Germinal center (tissue), 1 donor: ENCODE measurements at regions not wholly inside any gene's neighbourhood (a gene's known extent, or its start where the extent isn't known, plus 50 kb on each side); places are given as distances from the start of the nearest gene placed in this dataset.

Experiments used
- DNase-seq: peaks from one replicate; pipeline ENCODE4 v3.0.0; 2012; ENCODE audit warnings: mixed read lengths, low spot score

DNA sequence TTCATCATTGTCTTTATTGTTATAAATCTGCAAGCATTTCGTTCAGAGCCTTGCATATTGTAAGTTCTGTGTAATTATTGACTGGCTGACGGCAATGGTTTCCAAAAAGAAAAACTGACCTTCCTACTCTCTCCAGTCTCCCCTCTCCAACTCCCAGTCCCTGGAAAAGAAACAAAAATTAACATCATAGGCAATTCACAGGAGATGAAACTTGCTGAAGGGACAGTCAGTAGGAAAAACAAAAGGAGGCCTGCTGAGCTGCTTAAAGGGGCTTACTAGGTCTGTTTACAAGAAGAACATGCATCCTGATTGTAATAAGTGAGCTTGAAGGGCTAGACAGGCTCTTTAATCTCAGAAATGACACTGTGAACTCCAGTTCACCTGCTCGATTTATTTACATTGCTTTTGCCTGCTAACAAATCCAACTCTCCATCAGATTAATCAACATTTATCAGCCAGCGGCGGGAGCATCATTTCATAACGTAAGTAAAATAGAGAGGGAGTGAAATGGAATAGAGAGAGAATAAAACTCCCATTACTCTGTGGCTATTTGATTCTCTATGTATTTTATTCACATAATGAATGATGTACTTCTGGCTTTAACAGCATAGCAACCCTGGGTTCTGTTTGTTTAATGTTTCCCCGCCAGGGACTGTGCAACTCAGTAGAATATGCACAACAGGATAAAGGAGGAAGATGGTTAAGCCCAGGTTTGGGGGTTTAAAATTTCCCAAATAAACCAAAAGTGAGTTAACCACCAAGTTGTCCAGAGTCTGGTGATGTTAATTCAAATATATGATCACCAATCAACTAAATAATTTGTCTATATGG is 256.7 kb upstream of the SETBP1 start:
- DNase-seq, result no peak

DNA sequence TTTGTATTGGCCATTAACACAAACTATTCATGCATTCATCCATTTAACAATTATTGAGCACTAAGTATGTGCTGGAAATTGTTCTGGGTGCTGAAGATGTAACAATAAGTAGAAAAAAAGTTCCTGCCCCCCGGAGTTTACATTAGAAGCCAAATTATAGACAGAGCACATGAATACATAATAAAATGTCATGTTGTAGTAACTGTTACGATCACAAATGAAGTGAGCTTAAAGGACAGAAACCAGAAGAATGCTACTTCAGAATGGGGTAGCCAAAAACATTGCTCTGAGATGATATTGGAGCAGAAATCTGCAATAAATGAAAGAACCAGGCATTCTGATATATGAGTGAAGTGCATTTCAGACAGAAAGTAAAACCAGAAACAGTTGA is 256.0 kb upstream of the SETBP1 start:
- no peak for DNase-seq

DNA sequence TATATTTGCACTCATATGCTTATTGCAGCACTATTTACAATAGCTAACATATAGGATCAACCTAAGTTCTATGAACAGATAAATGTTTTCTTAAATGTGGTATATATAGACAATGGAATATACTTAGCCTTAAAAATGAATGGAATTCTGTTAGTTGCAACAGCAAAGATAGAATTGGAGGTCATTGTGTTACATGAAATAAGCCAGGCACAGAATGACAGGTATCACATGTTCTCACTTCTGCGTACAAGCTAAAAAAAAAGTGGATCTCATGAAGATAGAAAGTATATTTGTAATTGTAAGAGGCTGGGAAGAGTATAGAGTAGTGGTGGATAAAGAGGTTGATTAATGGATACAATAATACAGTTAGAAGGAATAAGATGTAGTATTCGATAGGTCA is 255.5 kb upstream of the SETBP1 start:
- DNase-seq, result no peak

DNA sequence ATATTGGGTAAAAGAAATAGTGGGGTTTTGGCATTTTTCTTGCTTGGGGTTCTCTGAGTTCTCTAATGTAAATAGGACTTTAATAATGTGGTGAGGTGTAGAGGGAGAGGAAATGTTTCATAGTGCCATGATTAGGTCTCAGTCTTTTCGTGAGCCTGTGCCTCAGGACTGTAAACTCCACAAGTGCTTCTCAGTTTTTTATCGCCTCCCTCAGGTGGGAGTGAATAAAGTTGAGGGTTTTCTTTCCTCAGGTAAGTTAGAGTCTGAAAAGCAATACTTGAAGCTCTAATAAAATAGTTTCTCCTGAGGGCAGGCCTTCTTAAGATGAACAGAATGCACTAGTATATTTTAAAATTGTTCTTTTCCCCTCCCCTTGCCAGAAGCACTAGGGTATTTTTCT is 243.1 kb upstream of the SETBP1 start:
- DNase-seq, result no peak

DNA sequence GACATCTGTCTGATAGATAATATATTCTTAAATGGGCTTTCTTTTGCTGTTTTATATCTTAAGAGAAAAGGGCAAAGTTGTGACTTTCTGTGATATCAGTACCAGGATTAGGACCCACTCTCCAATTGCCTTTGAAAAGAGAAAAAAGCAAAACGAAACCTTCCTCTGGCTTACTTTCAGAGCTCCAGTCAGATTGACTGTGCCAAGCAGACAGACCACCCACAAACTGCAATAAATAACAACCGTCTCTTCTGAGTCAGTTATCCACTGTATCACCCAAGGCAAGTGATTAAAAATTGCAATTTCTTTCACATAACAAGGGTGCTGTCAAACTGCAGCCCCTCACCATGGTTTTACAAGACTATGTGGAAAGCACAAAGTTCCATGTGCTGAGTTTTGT is 230.5 kb upstream of the SETBP1 start:
- DNase-seq, result no peak

DNA sequence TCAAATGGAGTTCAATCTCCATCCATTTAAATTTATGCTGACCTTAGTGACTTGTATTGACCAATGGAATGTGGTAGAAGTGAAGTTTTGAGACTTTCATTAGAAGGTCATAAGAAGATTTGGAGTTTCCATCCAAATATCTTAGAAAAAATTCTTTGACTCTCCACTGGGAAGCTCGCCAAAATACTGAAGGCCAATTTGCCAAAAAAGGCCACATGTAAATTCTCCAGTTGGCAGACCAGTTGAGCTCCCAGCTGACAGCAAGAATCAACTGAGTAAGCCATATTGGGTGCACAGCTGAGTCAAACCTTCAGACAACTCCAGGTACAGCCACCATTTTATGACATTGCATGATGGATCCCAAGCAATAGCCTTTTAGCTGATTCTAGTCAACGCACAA is 228.3 kb upstream of the SETBP1 start:
- no peak for DNase-seq

DNA sequence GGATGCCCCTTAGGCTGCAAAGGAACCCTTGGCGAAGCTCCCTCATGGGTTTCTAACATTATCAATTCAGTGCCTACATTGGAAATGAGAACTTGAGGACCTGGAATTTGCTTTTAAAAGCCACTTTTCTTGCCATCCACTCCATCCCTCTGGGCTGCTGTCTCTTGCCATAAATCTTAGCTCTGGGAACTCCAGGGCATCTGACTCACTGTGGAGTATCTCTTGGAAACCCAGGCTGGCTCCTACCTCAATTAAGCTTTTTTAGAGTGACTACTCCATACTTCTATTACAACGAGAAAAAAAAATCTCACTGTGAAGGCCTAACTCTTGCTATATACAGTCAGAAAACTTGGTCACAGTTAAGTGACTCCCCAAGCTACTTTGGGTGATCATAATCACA is 227.2 kb upstream of the SETBP1 start:
- DNase-seq, result no peak

DNA sequence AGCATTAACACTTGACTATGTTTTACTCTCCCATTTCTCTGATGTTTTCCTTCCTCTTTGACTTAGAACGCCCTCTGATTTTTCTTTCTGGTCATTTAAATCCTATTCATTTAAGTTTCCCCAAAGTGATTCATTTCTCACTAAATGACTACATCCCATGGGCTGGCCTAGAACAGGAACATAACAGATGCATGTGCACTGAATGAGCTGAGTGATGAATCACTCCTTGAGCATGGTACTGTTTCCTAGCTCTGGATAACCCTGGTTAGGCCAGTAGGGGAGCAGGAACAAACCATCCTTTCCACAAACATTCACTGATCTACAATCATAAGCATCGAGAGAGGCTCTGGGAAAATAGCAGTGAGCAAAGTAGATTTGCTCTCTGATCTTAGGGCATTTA is 221.9 kb upstream of the SETBP1 start:
- no peak for DNase-seq

DNA sequence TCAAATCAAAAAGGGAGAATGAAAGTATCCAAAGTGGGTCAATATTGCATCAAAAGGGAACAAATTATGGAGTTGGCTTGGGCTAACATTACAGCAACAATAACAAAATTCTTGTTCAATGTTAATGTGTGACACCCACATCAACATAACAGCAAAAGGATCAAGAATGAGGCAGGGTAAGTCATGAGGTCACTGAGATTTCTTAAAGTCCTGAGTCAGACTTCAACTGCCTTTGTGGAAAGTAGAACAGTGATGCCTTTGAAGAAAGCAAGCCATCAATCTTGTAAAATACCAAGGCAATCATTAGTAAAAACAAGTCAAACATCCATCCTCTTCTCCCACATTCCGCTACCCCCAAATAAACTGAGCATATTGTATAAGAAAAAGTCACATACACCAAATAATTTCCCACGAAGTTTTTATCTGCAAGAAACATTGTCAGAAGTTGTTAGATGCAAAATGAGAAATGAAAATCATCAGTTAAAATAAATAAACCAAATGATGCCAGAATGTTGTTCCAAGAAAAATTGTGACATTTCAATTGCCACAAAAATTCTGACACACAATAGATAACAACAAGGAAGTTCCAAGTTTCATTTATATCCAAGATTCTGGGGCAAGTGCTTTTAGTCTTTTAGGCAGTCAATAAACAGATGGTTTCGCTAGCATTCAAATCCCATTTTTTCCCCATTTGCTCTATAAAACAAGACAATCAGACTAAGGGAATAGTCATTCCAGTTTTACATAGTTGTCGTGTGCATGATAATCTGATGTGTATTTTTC is 216.1 kb upstream of the SETBP1 start:
- DNase-seq, result no peak

DNA sequence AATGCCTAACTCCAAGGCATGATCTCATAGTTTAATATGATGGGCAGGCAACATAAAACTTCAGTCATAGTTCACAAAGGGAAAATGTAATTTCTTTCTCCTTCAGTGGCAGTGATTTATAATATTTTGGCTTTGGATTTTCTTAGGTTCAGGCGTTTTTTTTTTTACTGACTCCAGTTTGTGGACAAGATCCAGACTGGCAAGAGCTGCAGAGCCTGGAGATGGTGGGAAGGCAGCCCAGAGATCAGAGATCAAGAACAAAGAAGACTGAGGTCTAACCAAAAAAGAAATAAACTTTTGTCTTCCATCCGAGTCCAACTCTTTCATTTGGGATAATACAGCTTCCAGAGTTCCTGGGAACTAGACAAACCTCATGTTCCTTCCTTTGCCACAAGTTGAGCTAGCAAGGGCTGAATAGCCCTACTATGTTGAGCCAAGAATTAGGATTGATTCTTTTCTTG is 215.3 kb upstream of the SETBP1 start:
- DNase-seq, result no peak

DNA sequence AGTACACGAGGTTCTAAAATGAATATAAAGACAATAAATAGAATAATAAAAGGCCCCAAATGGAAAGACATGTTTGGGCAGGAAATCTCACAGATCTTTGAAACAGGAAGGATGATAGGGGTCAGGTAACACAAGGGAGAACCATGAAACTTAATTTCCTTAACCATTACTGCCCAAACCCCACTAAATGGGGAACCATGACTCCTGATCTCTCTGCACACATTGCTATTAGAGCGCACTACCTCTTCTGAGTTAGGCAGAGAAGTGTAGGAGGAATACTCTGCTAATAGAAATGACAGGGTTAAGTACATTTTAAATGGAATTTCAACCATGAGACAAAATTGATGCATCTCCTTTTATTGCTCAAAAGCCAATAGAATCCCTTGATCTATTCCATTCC is 213.7 kb upstream of the SETBP1 start:
- no peak for DNase-seq

DNA sequence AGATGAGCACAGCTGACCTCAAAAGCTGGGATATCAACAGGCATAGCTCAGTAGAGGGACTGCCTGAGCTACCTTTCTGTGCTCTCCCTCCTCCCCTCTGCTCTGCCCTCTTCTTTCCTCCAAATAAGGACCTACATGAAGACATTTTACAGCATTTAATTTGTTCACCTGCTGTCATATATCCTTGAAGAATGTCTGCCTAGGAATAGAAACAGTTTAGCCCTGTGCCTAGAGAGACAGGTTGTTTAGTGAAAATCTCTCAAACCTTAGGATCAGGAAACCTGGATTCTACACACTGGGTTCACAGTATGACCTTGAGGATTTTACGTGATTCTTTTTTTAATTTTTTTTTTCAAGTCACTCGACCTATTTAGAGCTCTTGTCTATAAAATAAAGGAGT is 213.0 kb upstream of the SETBP1 start:
- no peak for DNase-seq

DNA sequence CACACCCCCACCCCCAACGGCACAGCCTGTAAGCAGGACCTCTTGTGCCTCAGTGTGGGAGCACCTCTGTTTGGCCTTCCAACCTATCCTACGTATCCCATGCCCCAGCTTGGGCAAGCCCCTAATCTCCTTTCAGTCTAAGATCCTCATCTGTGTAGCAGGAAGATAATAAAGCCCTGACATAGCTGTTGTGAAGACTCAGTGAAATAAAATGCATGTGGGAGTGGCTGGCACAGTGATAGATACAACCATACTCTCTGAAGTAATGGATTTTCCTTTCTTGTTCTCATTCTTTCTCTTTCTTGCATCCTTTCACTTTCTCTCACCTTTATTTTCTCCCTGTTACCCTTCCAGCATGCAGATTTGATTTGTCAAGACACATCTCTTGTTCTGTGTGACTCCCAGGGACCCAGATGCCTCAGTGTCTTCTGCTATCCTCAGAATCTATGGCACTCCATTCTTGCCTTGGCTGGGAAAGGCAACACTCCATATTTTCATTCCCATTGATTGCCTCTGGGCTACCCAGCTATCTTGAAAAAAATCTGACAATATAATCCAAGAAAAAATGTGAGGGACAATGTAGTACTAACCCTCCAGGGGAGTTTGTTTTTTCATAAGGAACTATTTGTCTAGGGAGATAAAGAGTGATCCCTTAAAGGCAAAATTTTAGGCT is 207.2 kb upstream of the SETBP1 start:
- no peak for DNase-seq

DNA sequence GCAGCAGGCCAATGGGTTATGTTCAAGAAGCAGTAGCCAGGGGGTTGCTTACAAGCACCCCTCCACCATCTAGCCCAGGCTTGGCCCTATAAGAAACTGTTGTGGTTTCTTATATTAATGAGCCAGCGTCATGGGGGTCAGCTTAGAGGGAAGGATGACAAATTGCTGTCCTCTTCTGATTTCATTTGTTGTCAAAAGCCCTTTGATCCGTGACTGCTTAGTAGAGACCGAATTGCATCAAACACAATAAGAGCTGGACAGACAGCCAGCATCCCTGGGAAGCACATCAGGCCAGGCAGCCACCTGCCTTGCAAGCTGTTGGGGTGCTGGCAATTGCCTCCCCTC is 206.6 kb upstream of the SETBP1 start:
- DNase-seq, result no peak

DNA sequence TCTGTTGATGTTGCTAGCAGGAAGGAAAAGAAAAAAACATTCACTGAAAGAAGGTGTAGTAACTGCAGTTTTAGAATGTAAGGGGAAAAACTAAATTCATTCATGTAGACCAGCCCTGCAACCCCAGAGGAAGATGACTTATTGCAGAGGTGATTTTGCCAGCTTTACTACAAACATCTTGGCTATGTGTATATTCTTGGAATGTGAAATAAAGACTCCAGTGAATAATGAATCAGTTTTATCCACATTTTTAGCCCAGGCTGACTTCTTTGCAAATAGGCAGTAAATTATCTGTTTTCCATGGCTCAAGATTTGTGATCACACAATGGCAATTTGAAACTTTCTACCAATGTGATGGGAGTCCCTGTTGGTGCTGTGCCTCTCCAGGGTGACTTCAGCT is 206.1 kb upstream of the SETBP1 start:
- DNase-seq, result no peak

DNA sequence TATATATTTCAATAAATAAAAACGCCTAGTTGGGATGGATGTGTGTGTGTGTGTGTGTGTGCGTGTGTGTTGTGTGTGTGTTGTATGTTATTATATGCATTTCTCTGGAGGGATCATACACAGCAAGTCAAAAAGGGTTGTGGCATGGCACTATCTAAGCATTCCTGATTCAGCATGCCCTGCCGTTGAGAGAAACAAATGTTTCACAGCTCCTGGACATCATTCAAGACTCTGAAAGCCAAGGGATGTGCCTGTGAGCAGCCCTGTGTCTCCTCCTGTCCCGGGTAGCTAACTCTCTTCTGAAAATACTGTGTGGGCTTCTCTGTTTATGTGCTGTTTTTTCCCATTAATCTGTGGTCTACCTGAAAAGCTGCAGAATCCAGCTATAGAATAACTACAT is 197.9 kb upstream of the SETBP1 start:
- DNase-seq, result no peak

DNA sequence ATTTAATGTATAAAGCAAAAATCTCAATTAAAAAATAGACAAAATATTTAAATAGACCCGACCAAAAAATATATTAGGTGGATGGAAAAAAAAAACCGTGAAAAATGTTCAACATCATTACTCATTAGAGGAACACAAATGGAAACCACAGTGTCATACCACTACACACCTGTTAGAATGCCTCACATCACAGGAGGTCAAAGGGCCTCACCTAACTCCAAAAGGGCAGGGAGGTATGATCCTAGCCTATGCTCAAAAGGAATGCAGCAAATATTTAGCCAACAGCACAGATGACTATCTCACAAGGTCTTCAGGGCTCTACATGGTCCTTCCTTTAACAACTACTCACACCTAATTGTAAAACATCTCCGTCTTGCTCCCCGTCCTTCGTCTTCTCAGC is 185.5 kb upstream of the SETBP1 start:
- DNase-seq, result no peak

DNA sequence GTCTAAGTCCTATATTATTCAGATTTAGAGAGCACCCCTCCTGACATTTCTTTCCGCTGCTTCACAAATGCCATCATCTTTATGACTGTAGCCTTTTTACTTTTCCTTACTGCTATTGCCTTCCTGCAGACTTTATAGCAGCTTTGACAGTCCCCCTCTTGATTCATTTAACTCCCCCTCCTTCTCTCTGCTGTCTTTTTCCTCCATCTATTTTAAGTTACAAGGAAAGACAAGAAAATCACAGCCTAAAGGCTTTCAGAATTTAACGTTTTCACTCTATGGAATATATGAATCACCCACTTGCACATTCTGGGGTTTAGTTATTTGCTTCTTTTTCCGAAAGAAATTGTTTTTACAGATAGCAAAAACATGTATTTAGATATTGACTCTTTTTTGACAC is 183.4 kb upstream of the SETBP1 start:
- no peak for DNase-seq

DNA sequence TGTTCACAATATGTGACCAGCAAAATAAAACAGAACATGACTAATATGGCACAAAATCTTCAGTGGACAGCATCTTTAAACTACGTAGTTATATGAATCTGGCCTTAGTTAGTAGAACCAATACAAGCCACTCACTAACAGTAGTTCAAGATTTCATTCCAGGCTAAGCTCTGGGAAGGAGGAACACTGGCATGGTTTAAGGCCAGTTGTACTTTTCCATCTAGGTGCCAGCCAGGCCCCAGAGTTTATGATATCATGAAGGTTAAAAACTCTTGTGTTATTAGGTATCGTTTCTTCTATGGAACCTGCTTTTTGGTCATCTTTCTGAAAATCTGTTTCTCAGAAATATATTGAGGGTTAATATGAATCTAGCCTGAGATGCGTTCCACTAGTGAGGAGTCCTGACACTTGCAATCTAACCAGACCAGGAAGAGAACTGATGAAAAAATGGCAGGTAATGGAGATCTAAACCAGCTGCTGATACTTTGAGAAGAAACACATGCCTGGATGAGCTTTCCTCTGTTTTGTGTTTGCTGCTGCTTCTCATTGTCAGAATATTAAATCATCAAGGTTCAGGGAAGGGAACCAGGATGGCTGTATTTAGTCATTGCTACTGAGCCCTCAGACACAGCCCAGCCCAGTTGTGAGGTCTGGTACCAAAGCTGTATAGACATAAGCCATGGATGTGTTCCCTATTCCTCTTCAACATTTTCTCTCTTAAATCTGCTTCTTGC is 182.8 kb upstream of the SETBP1 start:
- DNase-seq, result no peak

DNA sequence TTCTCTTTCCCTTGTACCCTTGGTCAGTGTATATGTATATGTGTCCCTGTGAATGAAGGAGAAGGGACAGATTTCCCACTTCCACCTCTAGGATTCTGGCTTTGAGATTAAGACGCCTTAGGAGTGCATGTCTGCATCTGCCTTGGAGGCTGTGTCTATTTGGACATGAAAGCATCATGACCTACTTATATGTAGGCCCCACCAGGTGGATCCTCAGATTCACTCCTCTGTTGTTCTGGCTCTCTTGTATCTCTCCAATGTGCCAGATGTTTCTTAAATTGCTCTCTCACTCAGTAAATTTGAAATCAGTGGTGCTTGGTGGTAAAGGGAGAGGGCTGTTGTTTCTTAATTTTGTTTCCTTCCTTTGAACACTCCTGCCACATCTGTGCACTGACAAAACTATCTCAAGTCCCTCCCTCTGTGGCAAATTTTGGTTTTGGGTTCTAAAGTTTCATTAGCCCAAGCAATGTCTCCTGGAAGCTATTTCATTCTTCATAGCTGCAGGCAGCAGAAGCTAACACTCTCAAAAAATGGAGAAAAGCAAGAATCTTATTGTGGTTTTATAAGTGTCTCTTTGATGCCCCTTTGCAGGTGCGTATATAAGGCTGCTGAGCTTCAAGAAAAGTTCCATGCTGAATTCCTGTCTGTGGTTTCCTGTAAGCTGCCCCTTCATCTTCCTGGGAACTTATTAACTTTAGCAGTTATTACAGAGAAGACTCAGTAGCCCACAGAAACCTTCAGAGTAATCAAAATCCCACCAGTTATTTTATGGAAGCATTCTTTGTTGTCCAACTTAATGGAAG is 179.7 kb upstream of the SETBP1 start:
- no peak for DNase-seq

DNA sequence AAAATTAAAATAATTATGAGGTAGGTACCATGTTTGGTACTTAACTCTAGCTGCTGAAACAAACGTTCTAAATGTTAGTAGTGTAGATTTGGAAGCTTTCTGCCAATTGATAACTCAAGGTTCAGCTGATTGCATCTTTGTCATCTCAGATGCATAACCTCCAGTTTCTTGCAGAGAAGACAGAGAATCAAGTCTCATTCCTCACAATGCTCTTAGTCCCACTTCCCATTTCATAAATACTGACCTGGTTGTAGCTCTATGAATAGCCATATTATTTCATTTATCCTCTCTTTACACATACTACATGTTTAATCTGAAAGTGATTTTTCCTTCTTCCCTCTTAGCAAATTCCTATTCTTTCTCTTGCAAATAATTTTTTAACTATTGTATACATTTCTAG is 178.5 kb upstream of the SETBP1 start:
- no peak for DNase-seq

DNA sequence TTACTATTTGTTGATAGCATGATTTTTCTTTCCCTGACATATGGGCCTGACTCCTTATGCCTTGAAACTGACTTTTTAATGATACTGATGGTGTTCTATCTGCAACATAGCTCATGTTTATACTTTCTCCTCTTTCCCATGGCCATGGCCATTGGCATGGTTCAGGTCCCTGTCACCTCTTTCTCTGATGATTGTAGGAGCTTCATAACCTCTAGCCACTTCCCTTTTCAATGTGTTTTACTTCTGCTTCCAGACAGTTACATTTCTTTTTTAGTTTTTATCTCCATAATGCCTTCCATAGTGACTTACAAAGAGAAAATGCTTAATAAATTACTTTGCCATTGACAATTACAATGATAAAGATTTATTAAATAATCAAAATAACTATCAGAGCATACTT is 177.9 kb upstream of the SETBP1 start:
- peak; percentile 12 for DNase-seq
